ENCODE measurements at regions not wholly inside any gene's neighbourhood (a gene's known extent, or its start where the extent isn't known, plus 50 kb on each side); places are given as distances from the start of the nearest gene placed in this dataset.

GRCh38 chr13:37382146-37382545 lies 216.4 kb downstream of the POSTN start:
- TF ChIP-seq CTCF (IDR thresholded peaks at IDR 0.05; ENCODE audit: low read depth, low read length, poor library complexity, severe bottlenecking) (no peak), EZH2phosphoT487 (IDR thresholded peaks at IDR 0.05; ENCODE audit: borderline replicate concordance, low read length) (no peak)

All from DOHH2 (cell line).